ENCODE measurements at regions not wholly inside any gene's neighbourhood (a gene's known extent, or its start where the extent isn't known, plus 50 kb on each side); places are given as distances from the start of the nearest gene placed in this dataset.

DNA sequence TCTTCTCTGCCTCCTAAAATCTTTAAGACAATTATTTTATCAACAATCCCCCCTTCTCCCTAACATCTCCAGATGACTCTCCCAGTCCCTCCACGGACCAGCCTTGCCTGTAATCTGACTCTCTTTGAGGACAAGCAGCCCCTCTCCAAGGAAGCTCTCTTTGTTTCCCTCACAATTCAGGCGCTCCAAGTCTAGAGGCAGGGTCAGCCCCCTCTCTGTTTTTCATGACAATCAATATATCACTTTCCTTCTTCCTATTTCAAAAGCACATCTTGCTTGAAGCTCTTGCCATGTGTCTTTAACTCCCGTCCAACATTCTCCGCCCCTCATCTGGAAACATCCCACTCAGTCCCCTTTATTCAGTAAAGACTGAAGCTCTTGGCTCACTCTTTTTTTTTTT, 393.4 kb upstream of the SULF2 start (continued):
- TF ChIP-seq, protein P1, sequence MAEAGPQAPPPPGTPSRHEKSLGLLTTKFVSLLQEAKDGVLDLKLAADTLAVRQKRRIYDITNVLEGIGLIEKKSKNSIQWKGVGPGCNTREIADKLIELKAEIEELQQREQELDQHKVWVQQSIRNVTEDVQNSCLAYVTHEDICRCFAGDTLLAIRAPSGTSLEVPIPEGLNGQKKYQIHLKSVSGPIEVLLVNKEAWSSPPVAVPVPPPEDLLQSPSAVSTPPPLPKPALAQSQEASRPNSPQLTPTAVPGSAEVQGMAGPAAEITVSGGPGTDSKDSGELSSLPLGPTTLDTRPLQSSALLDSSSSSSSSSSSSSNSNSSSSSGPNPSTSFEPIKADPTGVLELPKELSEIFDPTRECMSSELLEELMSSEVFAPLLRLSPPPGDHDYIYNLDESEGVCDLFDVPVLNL (CRISPR knock-in tag; IDR thresholded peaks at IDR 0.05; ENCODE audit: borderline replicate concordance, low read depth), result no peak
- no peak for TF ChIP-seq ELF4 (CRISPR knock-in tag; IDR thresholded peaks at IDR 0.05; ENCODE audit: low read depth)
- TF ChIP-seq TCF7 (CRISPR knock-in tag; IDR thresholded peaks at IDR 0.05; ENCODE audit: low read depth), result no peak
- no peak for TF ChIP-seq GTF2I (CRISPR knock-in tag; conservative IDR thresholded peaks at IDR 0.05)
- no peak for TF ChIP-seq JAZF1 (CRISPR knock-in tag; IDR thresholded peaks at IDR 0.05)
- TF ChIP-seq ATF1 (CRISPR knock-in tag; IDR thresholded peaks at IDR 0.05), result no peak
- TF ChIP-seq MXD4 (CRISPR knock-in tag; IDR thresholded peaks at IDR 0.05; ENCODE audit: borderline replicate concordance), result no peak
- no peak for TF ChIP-seq HMGA2 (CRISPR knock-in tag; IDR thresholded peaks at IDR 0.05)
- TF ChIP-seq E2F1 (CRISPR knock-in tag; IDR thresholded peaks at IDR 0.05), result no peak

DNA sequence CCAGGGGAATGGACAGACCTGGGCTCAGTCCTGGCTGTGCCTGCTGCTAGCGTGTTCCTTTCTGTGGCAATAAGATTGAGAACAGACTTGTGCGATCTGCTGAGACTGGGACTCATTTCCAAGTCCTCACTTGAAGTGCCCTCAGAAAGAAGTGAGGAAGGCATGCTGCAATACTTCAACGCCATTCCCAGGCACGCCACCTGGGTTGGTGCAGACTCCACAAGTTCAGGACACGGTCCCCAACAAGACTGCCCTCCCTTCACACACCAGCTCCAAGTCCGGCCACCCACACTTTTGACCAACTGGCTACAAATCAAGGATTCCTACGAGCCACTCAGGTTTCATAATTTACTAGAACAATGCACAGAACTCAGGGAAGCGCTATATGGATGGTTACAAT, 391.8 kb upstream of the SULF2 start:
- Mint-ChIP-seq H3K27ac (no peak overlapping the region), H3K4me3 (no peak overlapping the region), H3K36me3 (no peaks in the 10 kb centered on the region; the same call in 1 of the 2 replicates), H3K4me1 (peaks cover 17% of the 10 kb centered on the region), H3K27me3 (ENCODE audit: low read depth) (no peaks in the 10 kb centered on the region), H3K9me3 (peaks cover 20% of the 10 kb centered on the region)
- ATAC-seq, result no peak
- DNase-seq (ENCODE audit: low spot score), result no peak
- TF ChIP-seq, protein P2, sequence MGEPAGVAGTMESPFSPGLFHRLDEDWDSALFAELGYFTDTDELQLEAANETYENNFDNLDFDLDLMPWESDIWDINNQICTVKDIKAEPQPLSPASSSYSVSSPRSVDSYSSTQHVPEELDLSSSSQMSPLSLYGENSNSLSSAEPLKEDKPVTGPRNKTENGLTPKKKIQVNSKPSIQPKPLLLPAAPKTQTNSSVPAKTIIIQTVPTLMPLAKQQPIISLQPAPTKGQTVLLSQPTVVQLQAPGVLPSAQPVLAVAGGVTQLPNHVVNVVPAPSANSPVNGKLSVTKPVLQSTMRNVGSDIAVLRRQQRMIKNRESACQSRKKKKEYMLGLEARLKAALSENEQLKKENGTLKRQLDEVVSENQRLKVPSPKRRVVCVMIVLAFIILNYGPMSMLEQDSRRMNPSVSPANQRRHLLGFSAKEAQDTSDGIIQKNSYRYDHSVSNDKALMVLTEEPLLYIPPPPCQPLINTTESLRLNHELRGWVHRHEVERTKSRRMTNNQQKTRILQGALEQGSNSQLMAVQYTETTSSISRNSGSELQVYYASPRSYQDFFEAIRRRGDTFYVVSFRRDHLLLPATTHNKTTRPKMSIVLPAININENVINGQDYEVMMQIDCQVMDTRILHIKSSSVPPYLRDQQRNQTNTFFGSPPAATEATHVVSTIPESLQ (CRISPR knock-in tag; IDR thresholded peaks at IDR 0.05), result no peak
- TF ChIP-seq, protein P3, sequence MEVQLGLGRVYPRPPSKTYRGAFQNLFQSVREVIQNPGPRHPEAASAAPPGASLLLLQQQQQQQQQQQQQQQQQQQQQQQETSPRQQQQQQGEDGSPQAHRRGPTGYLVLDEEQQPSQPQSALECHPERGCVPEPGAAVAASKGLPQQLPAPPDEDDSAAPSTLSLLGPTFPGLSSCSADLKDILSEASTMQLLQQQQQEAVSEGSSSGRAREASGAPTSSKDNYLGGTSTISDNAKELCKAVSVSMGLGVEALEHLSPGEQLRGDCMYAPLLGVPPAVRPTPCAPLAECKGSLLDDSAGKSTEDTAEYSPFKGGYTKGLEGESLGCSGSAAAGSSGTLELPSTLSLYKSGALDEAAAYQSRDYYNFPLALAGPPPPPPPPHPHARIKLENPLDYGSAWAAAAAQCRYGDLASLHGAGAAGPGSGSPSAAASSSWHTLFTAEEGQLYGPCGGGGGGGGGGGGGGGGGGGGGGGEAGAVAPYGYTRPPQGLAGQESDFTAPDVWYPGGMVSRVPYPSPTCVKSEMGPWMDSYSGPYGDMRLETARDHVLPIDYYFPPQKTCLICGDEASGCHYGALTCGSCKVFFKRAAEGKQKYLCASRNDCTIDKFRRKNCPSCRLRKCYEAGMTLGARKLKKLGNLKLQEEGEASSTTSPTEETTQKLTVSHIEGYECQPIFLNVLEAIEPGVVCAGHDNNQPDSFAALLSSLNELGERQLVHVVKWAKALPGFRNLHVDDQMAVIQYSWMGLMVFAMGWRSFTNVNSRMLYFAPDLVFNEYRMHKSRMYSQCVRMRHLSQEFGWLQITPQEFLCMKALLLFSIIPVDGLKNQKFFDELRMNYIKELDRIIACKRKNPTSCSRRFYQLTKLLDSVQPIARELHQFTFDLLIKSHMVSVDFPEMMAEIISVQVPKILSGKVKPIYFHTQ (CRISPR knock-in tag; IDR thresholded peaks at IDR 0.05), result no peak
- TF ChIP-seq, protein P4, sequence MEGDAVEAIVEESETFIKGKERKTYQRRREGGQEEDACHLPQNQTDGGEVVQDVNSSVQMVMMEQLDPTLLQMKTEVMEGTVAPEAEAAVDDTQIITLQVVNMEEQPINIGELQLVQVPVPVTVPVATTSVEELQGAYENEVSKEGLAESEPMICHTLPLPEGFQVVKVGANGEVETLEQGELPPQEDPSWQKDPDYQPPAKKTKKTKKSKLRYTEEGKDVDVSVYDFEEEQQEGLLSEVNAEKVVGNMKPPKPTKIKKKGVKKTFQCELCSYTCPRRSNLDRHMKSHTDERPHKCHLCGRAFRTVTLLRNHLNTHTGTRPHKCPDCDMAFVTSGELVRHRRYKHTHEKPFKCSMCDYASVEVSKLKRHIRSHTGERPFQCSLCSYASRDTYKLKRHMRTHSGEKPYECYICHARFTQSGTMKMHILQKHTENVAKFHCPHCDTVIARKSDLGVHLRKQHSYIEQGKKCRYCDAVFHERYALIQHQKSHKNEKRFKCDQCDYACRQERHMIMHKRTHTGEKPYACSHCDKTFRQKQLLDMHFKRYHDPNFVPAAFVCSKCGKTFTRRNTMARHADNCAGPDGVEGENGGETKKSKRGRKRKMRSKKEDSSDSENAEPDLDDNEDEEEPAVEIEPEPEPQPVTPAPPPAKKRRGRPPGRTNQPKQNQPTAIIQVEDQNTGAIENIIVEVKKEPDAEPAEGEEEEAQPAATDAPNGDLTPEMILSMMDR (IDR thresholded peaks at IDR 0.05), result no peak
- TF ChIP-seq NR3C1 (CRISPR knock-in tag; conservative IDR thresholded peaks at IDR 0.05; ENCODE audit: low read depth) (no peak), ZNF219 (CRISPR knock-in tag; IDR thresholded peaks at IDR 0.05; ENCODE audit: borderline replicate concordance) (no peak), STAT6 (CRISPR knock-in tag; conservative IDR thresholded peaks at IDR 0.05; ENCODE audit: low read depth) (no peak), ETV6 (CRISPR knock-in tag; IDR thresholded peaks at IDR 0.05) (no peak), ATF3 (CRISPR knock-in tag; conservative IDR thresholded peaks at IDR 0.05) (no peak), ERG (CRISPR knock-in tag; IDR thresholded peaks at IDR 0.05) (no peak), GTF2I (CRISPR knock-in tag; conservative IDR thresholded peaks at IDR 0.05) (no peak), ESRRA (CRISPR knock-in tag; IDR thresholded peaks at IDR 0.05; ENCODE audit: borderline replicate concordance) (no peak)
- TF ChIP-seq, protein P5, sequence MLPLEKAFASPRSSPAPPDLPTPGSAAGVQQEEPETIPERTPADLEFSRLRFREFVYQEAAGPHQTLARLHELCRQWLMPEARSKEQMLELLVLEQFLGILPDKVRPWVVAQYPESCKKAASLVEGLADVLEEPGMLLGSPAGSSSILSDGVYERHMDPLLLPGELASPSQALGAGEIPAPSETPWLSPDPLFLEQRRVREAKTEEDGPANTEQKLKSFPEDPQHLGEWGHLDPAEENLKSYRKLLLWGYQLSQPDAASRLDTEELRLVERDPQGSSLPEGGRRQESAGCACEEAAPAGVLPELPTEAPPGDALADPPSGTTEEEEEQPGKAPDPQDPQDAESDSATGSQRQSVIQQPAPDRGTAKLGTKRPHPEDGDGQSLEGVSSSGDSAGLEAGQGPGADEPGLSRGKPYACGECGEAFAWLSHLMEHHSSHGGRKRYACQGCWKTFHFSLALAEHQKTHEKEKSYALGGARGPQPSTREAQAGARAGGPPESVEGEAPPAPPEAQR (CRISPR knock-in tag; IDR thresholded peaks at IDR 0.05), result no peak
- ChIA-PET POLR2A (no interaction called here), CTCF (no interaction called here)
